H1 (cell line): ENCODE measurements at regions not wholly inside any gene's neighbourhood (a gene's known extent, or its start where the extent isn't known, plus 50 kb on each side); places are given as distances from the start of the nearest gene placed in this dataset.

ENCODE experiments used
- CTCF ChIA-PET: fragments of 300-600 bp; sonication (Branson Sonifier 250); formaldehyde crosslinking; loops from one replicate; lab custom pipeline; 2021; ENCODE audit not compliant: partially characterized antibody; lab: Charles Lee
- POLR2A ChIA-PET: fragments of 300-600 bp; sonication (Branson Sonifier 250); formaldehyde crosslinking; loops from one replicate; lab custom pipeline; 2021; ENCODE audit warnings: inconsistent platforms; ENCODE audit not compliant: partially characterized antibody; lab: Charles Lee
- DNase-seq, 2 experiments: peaks; one replicate each; pipeline versions ENCODE4 v3.0.0 to v3.0.0-alpha.2; 2010 to 2022; ENCODE audit warnings: low spot score in 2 of 2, low read depth in 1 of 2, mixed read lengths in 1 of 2
- FAIRE-seq: peaks from 2 replicates; lab custom pipeline; 2011; peaks lifted over from hg19 to GRCh38; lab: Jason Lieb, UNC
- H2AFZ ChIP-seq: 2 replicates; pipeline ENCODE4 v1.8.1; 2012; ENCODE audit warnings: low read length, inconsistent platforms
- H2AK5ac ChIP-seq: 2 replicates; pipeline ENCODE4 v1.6.1; 2013; ENCODE audit warnings: low read depth, low read length
- H2BK120ac ChIP-seq: replicated peaks from 2 replicates; pipeline ENCODE3; 2013; ENCODE audit warnings: low read depth, low read length, inconsistent platforms
- H2BK12ac ChIP-seq: 2 replicates; pipeline ENCODE4 v1.6.1; 2013; ENCODE audit warnings: low read depth, low read length
- H2BK15ac ChIP-seq: 2 replicates; pipeline ENCODE4 v1.6.1; 2013; ENCODE audit warnings: low read length
- H2BK20ac ChIP-seq: 2 replicates; pipeline ENCODE4 v1.6.1; 2013; ENCODE audit warnings: low read length
- H2BK5ac ChIP-seq: 2 replicates; pipeline ENCODE4 v1.6.1; 2013; ENCODE audit warnings: low read depth, low read length
- H3K14ac ChIP-seq: 2 replicates; pipeline ENCODE4 v1.6.1; 2013; ENCODE audit warnings: inconsistent platforms; ENCODE audit not compliant: insufficient read length
- H3K18ac ChIP-seq: 2 replicates; pipeline ENCODE4 v1.6.1; 2013; ENCODE audit warnings: low read length; ENCODE audit errors: extremely low read depth
- H3K23ac ChIP-seq: 2 replicates; pipeline ENCODE4 v1.6.1; 2013; ENCODE audit warnings: inconsistent platforms; ENCODE audit not compliant: insufficient read length
- H3K23me2 ChIP-seq: 2 replicates; pipeline ENCODE4 v1.6.1; 2013; ENCODE audit warnings: low read depth, low read length
- H3K27ac ChIP-seq: 2 replicates; pipeline ENCODE4 v1.6.1; 2011; ENCODE audit warnings: low read depth, low read length, inconsistent platforms
- H3K27me3 ChIP-seq, 4 experiments: replicated peaks in 1 of 4; 1 replicate in 1 of 4; 2 replicates in 3 of 4; pipeline versions ENCODE4 v1.6.1 to v1.8.1; 2011 to 2013; ENCODE audit warnings: low read length in 3 of 4, mild to moderate bottlenecking in 3 of 4, inconsistent platforms in 2 of 4, mixed read lengths in 2 of 4, moderate library complexity in 1 of 4; ENCODE audit not compliant: control insufficient read depth in 3 of 4, insufficient read depth in 3 of 4; ENCODE audit errors: extremely low read depth in 1 of 4
- H3K36me3 ChIP-seq, 4 experiments: 2 replicates each; pipeline versions ENCODE4 v1.6.1 to v1.8.1; 2011 to 2013; ENCODE audit warnings: mild to moderate bottlenecking in 4 of 4, low read length in 3 of 4, moderate library complexity in 2 of 4, control low read depth in 1 of 4, inconsistent platforms in 1 of 4; ENCODE audit not compliant: insufficient read depth in 4 of 4, control insufficient read depth in 2 of 4
- H3K4ac ChIP-seq: replicated peaks from 2 replicates; pipeline ENCODE3; 2013; ENCODE audit warnings: low read length, low read depth, mixed read lengths, inconsistent platforms; ENCODE audit not compliant: insufficient read length
- H3K4me1 ChIP-seq, 4 experiments: replicated peaks in 1 of 4; 1 replicate in 1 of 4; 2 replicates in 3 of 4; pipeline versions ENCODE4 v1.6.1 to v1.8.1; 2011 to 2013; ENCODE audit warnings: low read length in 3 of 4, inconsistent platforms in 2 of 4, mixed read lengths in 1 of 4; ENCODE audit not compliant: insufficient read depth in 4 of 4, control insufficient read depth in 3 of 4
- H3K4me2 ChIP-seq, 2 experiments: 2 replicates each; pipeline versions ENCODE4 v1.6.1 to v1.8.1; 2011 to 2013; ENCODE audit warnings: low read depth in 2 of 2, low read length in 2 of 2, control low read depth in 1 of 2, inconsistent platforms in 1 of 2, mild to moderate bottlenecking in 1 of 2; ENCODE audit not compliant: insufficient read depth in 1 of 2
- H3K4me3 ChIP-seq, 4 experiments: fragments of 200-600, 300-600 bp in 1 of 4; sonication (generic), shearing (Covaris generic), sonication (Bioruptor Twin) in 1 of 4; 2 replicates each; pipeline versions ENCODE4 v1.5.1 to v1.8.1; 2011 to 2016; ENCODE audit warnings: low read length in 4 of 4, low read depth in 3 of 4, control low read depth in 2 of 4, inconsistent platforms in 2 of 4, mild to moderate bottlenecking in 2 of 4, mixed read lengths in 1 of 4, moderate library complexity in 1 of 4; ENCODE audit not compliant: insufficient read depth in 2 of 4; ENCODE audit errors: extremely low read depth in 1 of 4
- H3K56ac ChIP-seq: replicated peaks from 2 replicates; pipeline ENCODE3; 2013; ENCODE audit warnings: low read depth, mild to moderate bottlenecking, mixed read lengths, low read length, inconsistent platforms; ENCODE audit not compliant: insufficient read length
- H3K79me1 ChIP-seq: 2 replicates; pipeline ENCODE4 v1.6.1; 2013; ENCODE audit warnings: low read depth, low read length, control low read depth
- H3K79me2 ChIP-seq, 2 experiments: 2 replicates each; pipeline versions ENCODE4 v1.6.1 to v1.8.1; 2012 to 2013; ENCODE audit warnings: low read length in 2 of 2, mild to moderate bottlenecking in 2 of 2, inconsistent platforms in 1 of 2; ENCODE audit not compliant: insufficient read depth in 2 of 2, control insufficient read depth in 1 of 2
- H3K9ac ChIP-seq, 4 experiments: replicated peaks in 1 of 4; 1 replicate in 1 of 4; 2 replicates in 3 of 4; pipeline versions ENCODE4 v1.6.1 to v1.8.1; 2011 to 2013; ENCODE audit warnings: low read depth in 3 of 4, low read length in 3 of 4, control low read depth in 2 of 4, mild to moderate bottlenecking in 2 of 4, moderate library complexity in 2 of 4, inconsistent platforms in 1 of 4; ENCODE audit errors: extremely low read depth in 1 of 4
- H3K9me3 ChIP-seq, 2 experiments: 2 replicates each; pipeline versions ENCODE4 v1.6.1 to v1.8.1; 2012 to 2013; ENCODE audit warnings: mild to moderate bottlenecking in 2 of 2, moderate library complexity in 2 of 2, control low read depth in 1 of 2, inconsistent platforms in 1 of 2, low read depth in 1 of 2, low read length in 1 of 2, mixed read lengths in 1 of 2; ENCODE audit not compliant: insufficient read depth in 2 of 2
- H4K20me1 ChIP-seq, 2 experiments: replicated peaks in 1 of 2; 2 replicates each; pipeline versions ENCODE3 to v1.8.1; 2011 to 2013; ENCODE audit warnings: inconsistent platforms in 2 of 2, low read length in 2 of 2, mild to moderate bottlenecking in 1 of 2; ENCODE audit not compliant: insufficient read depth in 2 of 2, control insufficient read depth in 1 of 2
- H4K5ac ChIP-seq: 2 replicates; pipeline ENCODE4 v1.6.1; 2013; ENCODE audit warnings: low read length, low read depth, mixed read lengths, inconsistent platforms; ENCODE audit not compliant: insufficient read length
- H4K8ac ChIP-seq: 2 replicates; pipeline ENCODE4 v1.8.0; 2013; ENCODE audit warnings: mild to moderate bottlenecking, moderate library complexity, low read length, inconsistent platforms; ENCODE audit not compliant: insufficient read depth; ENCODE audit errors: extremely low read depth
- H4K91ac ChIP-seq: replicated peaks from 2 replicates; pipeline ENCODE3; 2013; ENCODE audit warnings: low read length, mixed read lengths, inconsistent platforms; ENCODE audit not compliant: insufficient read length
- ASH2L ChIP-seq: fragments of 200-600, 300-600 bp; sonication (generic); IDR thresholded peaks from one replicate; pipeline ENCODE4 v1.7.1; 2017; ENCODE audit warnings: low read length
- BRCA1 ChIP-seq: IDR thresholded peaks from 2 replicates; pipeline ENCODE4 v1.6.1; 2012; ENCODE audit warnings: low read depth, low read length, improper control_type of control experiment
- CBX8 ChIP-seq: fragments of 300-800, 300-1000 bp; sonication (generic); IDR thresholded peaks from 2 replicates; pipeline ENCODE4 v1.7.1; 2016; ENCODE audit warnings: low read depth, low read length, borderline replicate concordance
- CHD1 ChIP-seq: IDR thresholded peaks from 2 replicates; pipeline ENCODE4 v1.6.1; 2012; ENCODE audit warnings: low read depth, low read length, improper control_type of control experiment
- EZH2 ChIP-seq: fragments of 200-600 bp; sonication (generic); IDR thresholded peaks from 2 replicates; pipeline ENCODE4 v1.7.1; 2012; ENCODE audit warnings: low read depth, mild to moderate bottlenecking, moderate library complexity, low read length, inconsistent platforms; ENCODE audit not compliant: severe bottlenecking
- GABPA ChIP-seq: IDR thresholded peaks from 2 replicates; pipeline ENCODE4 v1.6.1; 2011; ENCODE audit warnings: mild to moderate bottlenecking, low read length, moderate library complexity, borderline replicate concordance; ENCODE audit not compliant: insufficient read depth
- RXRA ChIP-seq: IDR thresholded peaks from 2 replicates; pipeline ENCODE4 v1.6.1; 2011; ENCODE audit warnings: low read depth, mild to moderate bottlenecking, low read length, moderate library complexity; ENCODE audit not compliant: insufficient read depth
- SRF ChIP-seq: IDR thresholded peaks from 2 replicates; pipeline ENCODE4 v1.6.1; 2011; ENCODE audit warnings: mild to moderate bottlenecking, low read depth, low read length, moderate library complexity
- TAF7 ChIP-seq: optimal IDR thresholded peaks from 2 replicates; pipeline ENCODE3; 2011; ENCODE audit warnings: low read depth, mild to moderate bottlenecking, inconsistent platforms, low read length, moderate library complexity, borderline replicate concordance
- YY1 ChIP-seq: IDR thresholded peaks from 2 replicates; pipeline ENCODE4 v1.6.1; 2011; ENCODE audit warnings: low read depth, mild to moderate bottlenecking, low read length
- WGBS, 2 experiments: shearing (Covaris generic) in 1 of 2; methylation state at CpG; one replicate each; pipeline versions ENCODE4 v1.1.6 to v1.1.7; 2013 to 2015; ENCODE audit warnings: low lambda C conversion rate in 2 of 2, mixed read lengths in 2 of 2, inconsistent platforms in 1 of 2, low coverage in 1 of 2, missing lambda C conversion rate in 1 of 2; ENCODE audit not compliant: insufficient replicate concordance in 2 of 2, insufficient coverage in 1 of 2, insufficient read length in 1 of 2; ENCODE audit errors: extremely low coverage in 1 of 2, missing lambda C conversion rate in 1 of 2; 5-methylcytosine and 5-hydroxymethylcytosine counted together
- TF ChIP-seq, protein P1 (sequence below): IDR thresholded peaks from 2 replicates; pipeline ENCODE4 v1.6.1; 2012; ENCODE audit warnings: low read length, inconsistent platforms
- TF ChIP-seq, protein P2 (sequence below): IDR thresholded peaks from 2 replicates; pipeline ENCODE4 v1.6.1; 2012; ENCODE audit warnings: inconsistent platforms

- Histone ChIP-seq H4K91ac (no peak overlapping the region), H2AK5ac (no peak overlapping the region), H3K4me1 (no peaks in the 10 kb centered on the region), H2BK12ac (no peak overlapping the region), H3K23me2 (no peaks in the 10 kb centered on the region), H3K23ac (no peak overlapping the region), H4K8ac (no peak overlapping the region), H3K79me1 (no peaks in the 10 kb centered on the region), H2BK15ac (no peak overlapping the region), H3K79me2 (no peaks in the 10 kb centered on the region), H3K4ac (no peak overlapping the region), H3K18ac (no peak overlapping the region), H3K56ac (no peak overlapping the region), H3K9ac (no peak overlapping the region), H3K27ac (no peak overlapping the region), H4K20me1 (no peaks in the 10 kb centered on the region), H3K14ac (no peak overlapping the region), H4K5ac (no peak overlapping the region), H3K36me3 (no peaks in the 10 kb centered on the region), H3K27me3 (no peaks in the 10 kb centered on the region), H2BK120ac (no peak overlapping the region), H2BK5ac (no peak overlapping the region), H3K4me2 (no peak overlapping the region), H3K9me3 (no peaks in the 10 kb centered on the region), H2AFZ (no peak overlapping the region), H3K4me3 (no peak overlapping the region), H2BK20ac (no peak overlapping the region)
- ChIA-PET CTCF (interaction anchor here (1.1 kb wide), 1 partner anchor 9 kb away, joined by 3 read pairs; no protein-coding TSS in a partner anchor), POLR2A (no interaction called here)
- 94% methylated on average over 4 of the region's 4 CpGs; no CpG with 5 or more reads in 1 of the 2 experiments for WGBS, 2 experiments
- DNase-seq (no peak), FAIRE-seq (no peak)
- no peak for TF ChIP-seq EZH2
- no peak for TF ChIP-seq RXRA
- no peak for TF ChIP-seq BRCA1
- no peak for TF ChIP-seq CHD1
- TF ChIP-seq, protein P1, sequence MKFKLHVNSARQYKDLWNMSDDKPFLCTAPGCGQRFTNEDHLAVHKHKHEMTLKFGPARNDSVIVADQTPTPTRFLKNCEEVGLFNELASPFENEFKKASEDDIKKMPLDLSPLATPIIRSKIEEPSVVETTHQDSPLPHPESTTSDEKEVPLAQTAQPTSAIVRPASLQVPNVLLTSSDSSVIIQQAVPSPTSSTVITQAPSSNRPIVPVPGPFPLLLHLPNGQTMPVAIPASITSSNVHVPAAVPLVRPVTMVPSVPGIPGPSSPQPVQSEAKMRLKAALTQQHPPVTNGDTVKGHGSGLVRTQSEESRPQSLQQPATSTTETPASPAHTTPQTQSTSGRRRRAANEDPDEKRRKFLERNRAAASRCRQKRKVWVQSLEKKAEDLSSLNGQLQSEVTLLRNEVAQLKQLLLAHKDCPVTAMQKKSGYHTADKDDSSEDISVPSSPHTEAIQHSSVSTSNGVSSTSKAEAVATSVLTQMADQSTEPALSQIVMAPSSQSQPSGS: no peak
- no peak for TF ChIP-seq CBX8
- no peak for TF ChIP-seq YY1
- TF ChIP-seq TAF7: no peak
- no peak for TF ChIP-seq GABPA
- TF ChIP-seq ASH2L: no peak
- TF ChIP-seq, protein P2, sequence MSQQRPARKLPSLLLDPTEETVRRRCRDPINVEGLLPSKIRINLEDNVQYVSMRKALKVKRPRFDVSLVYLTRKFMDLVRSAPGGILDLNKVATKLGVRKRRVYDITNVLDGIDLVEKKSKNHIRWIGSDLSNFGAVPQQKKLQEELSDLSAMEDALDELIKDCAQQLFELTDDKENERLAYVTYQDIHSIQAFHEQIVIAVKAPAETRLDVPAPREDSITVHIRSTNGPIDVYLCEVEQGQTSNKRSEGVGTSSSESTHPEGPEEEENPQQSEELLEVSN: no peak
- TF ChIP-seq SRF: no peak
Observed at GRCh38 chr4:123892368-123892976, 495.9 kb downstream of the SPRY1 start.
